GM10248 (cell line): ENCODE measurements at regions not wholly inside any gene's neighbourhood (a gene's known extent, or its start where the extent isn't known, plus 50 kb on each side); places are given as distances from the start of the nearest gene placed in this dataset.

Source experiments
- CTCF ChIA-PET: fragments of 300-600 bp; sonication (Branson Sonifier 250); formaldehyde crosslinking; extraction: SDS; loops from one replicate; lab custom pipeline; 2021; ENCODE audit warnings: antibody characterized with exemption; lab: Yijun Ruan, JAX
- POLR2A ChIA-PET: fragments of 350-650 bp; sonication (Branson Sonifier 250); formaldehyde crosslinking; extraction: SDS; loops from one replicate; lab custom pipeline; 2020; ENCODE audit warnings: antibody characterized with exemption; lab: Yijun Ruan, JAX
- DNase-seq: peaks from one replicate; pipeline ENCODE4 v3.0.0; 2012; ENCODE audit errors: extremely low spot score
- CTCF ChIP-seq: IDR thresholded peaks from 2 replicates; pipeline ENCODE4 v1.5.1; 2012; ENCODE audit warnings: mild to moderate bottlenecking, low read depth; ENCODE audit errors: extremely low read depth, missing control alignments, control extremely low read depth

GRCh38 chr4:189385579-189385978, 555.1 kb upstream of the FRG1 start:
- ChIA-PET POLR2A (no interaction called here), CTCF (interaction anchor here (1.3 kb wide), 1 partner anchor 11 kb away, joined by 3 read pairs; no protein-coding TSS in a partner anchor)
- no peak for TF ChIP-seq CTCF
- no peak for DNase-seq

- POLR2A ChIA-PET, result no interaction called here
- CTCF ChIA-PET, result interaction anchor here (1.1 kb wide), 1 partner anchor 11 kb away, joined by 3 read pairs; no protein-coding TSS in a partner anchor
Observed at GRCh38 chr4:189396435-189396834, 544.2 kb upstream of the FRG1 start.

GRCh38 chr4:189404271-189404670, 536.4 kb upstream of the FRG1 start:
- CTCF ChIA-PET, result no interaction called here
- POLR2A ChIA-PET, result no interaction called here
- no peak for TF ChIP-seq CTCF
- DNase-seq, result no peak

More at GRCh38 chr4:189396435-189396834, 544.2 kb upstream of the FRG1 start:
- DNase-seq, result no peak
- no peak for TF ChIP-seq CTCF

- ChIA-PET CTCF (no interaction called here), POLR2A (no interaction called here)
- no peak for DNase-seq
- TF ChIP-seq CTCF, result no peak
Observed at GRCh38 chr4:189409158-189409557, 531.5 kb upstream of the FRG1 start.

GRCh38 chr4:189414021-189414420, 526.7 kb upstream of the FRG1 start:
- DNase-seq, result no peak
- TF ChIP-seq CTCF, result no peak
- ChIA-PET CTCF (no interaction called here), POLR2A (no interaction called here)

GRCh38 chr4:189420572-189420971, 520.1 kb upstream of the FRG1 start:
- ChIA-PET POLR2A (no interaction called here), CTCF (interaction anchor here (1.0 to 2.0 kb wide), 2 partner anchors 9 kb away, joined by 3 to 7 read pairs; no protein-coding TSS in a partner anchor)
- no peak for TF ChIP-seq CTCF
- no peak for DNase-seq
